ENCODE measurements at regions not wholly inside any gene's neighbourhood (a gene's known extent, or its start where the extent isn't known, plus 50 kb on each side); places are given as distances from the start of the nearest gene placed in this dataset.
"Not testable (repeated sequence)": the region's sequence is repeated elsewhere in the genome, so short reads cannot be mapped to it uniquely, and the experiment has no call there.

- TF ChIP-seq CTCF, POLR2A (IDR thresholded peaks at IDR 0.05): not testable (repeated sequence)
Observed at GRCh38 chr7:6937746-6938145, 111.7 kb upstream of the CCZ1B start.

Measured in adrenal gland (tissue), 5 donors.